ENCODE measurements at regions not wholly inside any gene's neighbourhood (a gene's known extent, or its start where the extent isn't known, plus 50 kb on each side); places are given as distances from the start of the nearest gene placed in this dataset.
"Not testable (repeated sequence)": the region's sequence is repeated elsewhere in the genome, so short reads cannot be mapped to it uniquely, and the experiment has no call there.

DNA sequence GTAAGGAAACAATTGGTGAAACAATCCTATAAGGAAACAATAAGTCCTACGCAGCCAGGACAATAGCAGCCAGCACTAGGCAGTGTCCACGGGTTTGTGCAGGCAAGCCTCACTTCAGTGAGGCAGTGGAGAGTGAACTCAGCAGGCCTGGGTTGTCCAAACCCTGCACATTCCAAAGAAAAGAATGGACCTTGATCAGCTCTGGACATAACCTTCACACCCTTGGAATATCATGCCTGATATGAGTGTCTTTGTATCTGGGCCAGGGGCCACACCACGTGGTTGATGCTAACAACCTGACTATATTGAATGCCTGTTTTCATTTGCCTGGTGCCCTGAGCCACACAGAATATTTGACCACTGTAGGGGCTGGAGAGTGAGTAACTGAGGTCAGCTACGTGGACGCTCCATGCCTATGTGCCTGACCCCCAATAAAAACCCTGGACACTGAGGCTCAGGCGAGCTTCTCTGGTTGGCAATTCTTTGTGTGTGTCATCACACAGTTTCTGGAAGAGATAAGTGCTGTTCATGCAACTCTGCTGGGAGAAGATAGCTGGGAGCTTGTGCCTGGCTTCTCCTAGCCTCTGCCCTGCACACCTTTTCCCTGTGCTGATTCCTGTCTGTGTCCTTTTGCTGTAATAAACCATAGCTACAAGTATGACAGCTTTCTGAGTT, 81.4 kb upstream of the NCOR2 start:
- DNase-seq = no peak

DNA sequence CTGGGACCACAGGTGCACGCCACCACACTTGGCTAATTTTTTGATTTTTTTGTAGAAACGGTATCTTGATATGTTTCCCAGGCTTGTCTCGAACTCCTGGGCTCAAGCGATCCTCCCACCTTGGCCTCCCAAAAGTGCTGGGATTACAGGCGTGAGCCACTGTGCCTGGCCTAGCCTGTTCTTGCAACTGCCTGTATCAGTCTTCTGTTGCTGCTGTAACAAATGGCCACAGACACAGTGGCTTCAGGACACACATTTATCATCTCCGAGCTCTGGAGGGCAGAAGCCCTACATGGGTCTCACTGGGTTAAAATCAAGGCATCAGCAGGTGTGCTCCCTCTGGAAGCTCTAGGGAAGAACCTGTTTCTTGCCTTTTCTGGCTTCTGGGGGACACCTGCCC, 79.9 kb upstream of the NCOR2 start:
- DNase-seq = no peak

GRCh38 chr12:124646385-124647230, 79.2 kb upstream of the NCOR2 start:
- no peak for DNase-seq

- no peak for DNase-seq
These were observed 78.3 kb upstream of the NCOR2 start for GRCh38 chr12:124645530-124646244.

GRCh38 chr12:124643768-124644167, 76.4 kb upstream of the NCOR2 start:
- not testable (repeated sequence) for DNase-seq

DNA sequence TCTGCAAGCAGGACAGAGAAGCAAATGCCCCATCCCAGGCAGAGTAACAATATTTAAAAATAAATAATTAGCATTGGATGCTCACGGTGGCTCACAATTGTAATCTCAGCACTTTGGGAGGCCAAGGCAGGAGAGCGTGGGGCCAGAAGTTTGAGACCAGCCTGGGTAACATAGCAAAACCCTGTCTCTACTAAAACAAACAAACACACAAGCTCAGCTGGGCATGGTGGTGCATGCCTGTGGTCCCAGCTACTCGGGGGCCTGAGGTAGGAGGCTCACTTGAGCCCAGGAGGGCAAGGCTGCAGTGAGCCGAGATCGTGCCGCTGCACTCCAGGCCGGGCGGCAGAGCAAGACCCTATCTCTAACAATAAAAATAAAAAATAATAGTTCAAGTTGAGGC, 74.7 kb upstream of the NCOR2 start:
- no peak for DNase-seq

- no peak for DNase-seq
These were observed 74.2 kb upstream of the NCOR2 start for GRCh38 chr12:124641591-124641990.

DNA sequence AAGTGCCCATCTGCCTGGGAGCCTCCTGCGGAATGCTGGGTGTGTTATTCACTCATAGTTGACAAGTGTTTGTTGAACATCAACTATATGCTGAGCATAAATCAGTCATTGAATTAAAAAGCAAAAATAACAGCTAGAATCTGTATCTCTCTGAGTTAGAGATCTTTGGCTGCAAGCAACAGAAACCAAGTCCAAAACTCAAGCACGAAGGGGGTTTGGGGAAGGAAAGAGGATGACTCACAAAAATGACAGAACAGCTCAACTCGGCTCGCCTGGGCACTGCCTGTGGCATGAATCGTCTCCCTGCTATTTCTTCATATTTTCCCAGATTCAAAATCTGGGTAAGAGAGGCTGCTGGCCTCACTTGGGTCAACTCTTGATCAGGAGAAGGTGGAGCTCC, 72.6 kb upstream of the NCOR2 start:
- DNase-seq = peak; percentile 82

DNA sequence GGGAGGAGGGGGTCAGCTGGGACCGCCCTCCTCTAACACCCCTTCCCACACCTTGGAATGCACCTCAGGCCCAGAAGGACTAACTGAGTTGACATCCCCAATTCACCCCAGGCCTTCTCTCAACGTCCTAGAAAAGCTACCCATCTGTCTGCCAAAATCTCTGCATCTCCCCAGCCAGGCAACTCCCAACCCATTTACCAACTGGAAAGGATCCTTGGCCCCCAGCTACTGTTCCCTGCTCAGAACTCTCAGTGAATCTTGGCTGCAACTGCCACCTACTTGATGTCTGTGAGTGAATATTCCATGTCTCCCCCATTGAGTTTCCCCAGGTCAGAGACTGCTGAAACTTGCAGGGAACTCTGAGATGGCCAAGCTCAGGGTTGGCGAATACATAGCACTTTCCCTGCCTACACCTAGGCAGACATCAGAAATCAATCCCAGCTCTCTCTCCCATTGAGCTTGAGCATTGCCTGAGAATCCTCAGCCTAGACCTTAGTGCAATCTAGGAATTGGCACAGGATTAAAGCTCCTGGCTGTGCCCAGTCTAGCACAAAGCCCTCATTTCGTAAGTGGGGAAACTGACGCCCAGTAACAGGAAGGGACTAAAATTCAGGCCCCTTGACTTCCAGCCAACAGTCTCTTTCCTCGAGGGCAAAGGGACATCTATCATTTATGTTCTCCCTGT, 71.9 kb upstream of the NCOR2 start:
- no peak for DNase-seq

- no peak for DNase-seq
These were observed 70.2 kb upstream of the NCOR2 start for GRCh38 chr12:124637581-124637981.

DNA sequence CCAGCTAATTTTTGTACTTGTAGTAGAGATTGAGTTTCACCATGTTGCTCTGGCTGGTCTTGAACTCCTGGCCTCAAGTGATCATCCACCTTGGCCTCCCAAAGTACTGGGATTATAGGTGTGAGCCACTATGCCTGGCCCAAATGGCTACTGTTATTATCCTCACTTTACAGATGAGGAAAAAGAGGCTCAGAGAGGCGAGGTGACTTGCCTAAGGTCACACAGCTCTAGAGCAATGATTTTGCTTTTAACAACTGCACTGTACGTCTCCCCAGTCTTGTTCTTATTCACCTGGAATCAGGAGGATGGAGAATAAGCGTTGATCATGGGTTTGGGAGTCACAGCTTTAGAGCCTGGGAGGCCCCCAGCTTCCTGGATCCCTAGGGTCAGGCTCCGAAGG, 69.8 kb upstream of the NCOR2 start:
- DNase-seq = no peak

- peak; percentile 70 for DNase-seq
These were observed 68.9 kb upstream of the NCOR2 start for GRCh38 chr12:124636138-124636978.

DNA sequence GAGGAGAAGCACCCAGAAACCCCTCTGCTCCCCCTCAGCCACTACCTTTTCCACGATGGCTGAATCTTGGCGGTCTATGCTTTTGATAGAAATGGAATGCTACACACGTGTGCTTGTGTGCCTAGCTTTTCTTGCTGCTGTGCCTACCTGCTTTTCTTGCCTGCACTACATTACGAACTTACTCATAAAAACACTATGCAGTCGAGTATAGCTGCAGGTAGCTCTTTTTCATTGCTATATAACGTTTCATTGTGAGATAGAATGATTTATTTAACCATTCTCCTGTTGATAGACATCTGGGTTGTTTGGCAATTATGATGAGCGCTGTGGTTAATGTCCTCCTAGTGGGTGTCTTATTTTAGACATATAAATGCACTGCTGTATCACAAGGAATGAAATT, 67.9 kb upstream of the NCOR2 start:
- no peak for DNase-seq

DNA sequence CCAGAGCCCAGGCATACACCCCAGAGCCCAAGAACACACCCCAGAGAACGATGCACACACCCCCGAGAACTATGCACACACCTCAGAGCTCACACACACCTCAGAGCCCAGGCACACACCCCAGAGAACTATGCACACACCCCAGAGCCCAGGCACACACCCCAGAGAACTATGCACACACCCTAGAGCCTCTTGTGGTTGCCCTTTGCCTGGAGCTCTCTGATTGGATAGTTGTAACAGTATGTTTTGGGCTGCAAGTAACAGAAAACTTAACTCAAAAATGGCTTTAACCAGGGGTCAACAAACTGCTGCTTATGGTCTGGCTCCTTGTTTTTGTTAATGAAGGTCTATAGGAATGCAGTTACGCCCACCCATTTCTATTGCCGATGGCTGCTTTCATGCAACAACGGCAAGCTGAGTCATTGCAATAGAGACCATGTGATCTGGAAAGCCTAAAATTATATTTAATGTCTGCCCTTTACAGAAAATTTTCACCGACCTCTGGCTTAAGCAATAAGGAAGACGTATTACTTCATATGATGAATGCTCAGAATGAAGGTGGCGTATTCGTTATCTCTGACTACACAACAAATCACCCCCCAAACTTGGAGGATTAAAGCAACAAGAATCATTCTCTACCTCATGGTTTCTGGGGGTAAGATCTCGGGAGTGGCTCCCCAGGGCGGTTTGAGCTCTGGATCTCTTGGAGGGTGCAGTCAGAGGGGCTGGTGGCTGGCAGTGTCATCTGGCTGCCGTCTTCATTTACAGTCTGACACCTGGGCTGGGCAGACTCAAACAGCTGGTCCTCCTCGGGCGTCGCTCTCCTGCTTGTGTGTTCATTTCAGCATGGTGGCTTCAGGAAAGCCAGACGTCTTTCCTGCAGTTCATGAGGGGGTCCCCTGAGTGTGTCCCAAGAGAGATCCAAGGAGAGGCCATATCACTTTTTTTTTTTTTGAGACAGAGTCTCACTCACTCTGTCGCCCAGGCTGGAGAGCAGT, 66.3 kb upstream of the NCOR2 start:
- DNase-seq = peak; percentile 64

- no peak for DNase-seq
These were observed 65.1 kb upstream of the NCOR2 start for GRCh38 chr12:124632519-124632984.

DNA sequence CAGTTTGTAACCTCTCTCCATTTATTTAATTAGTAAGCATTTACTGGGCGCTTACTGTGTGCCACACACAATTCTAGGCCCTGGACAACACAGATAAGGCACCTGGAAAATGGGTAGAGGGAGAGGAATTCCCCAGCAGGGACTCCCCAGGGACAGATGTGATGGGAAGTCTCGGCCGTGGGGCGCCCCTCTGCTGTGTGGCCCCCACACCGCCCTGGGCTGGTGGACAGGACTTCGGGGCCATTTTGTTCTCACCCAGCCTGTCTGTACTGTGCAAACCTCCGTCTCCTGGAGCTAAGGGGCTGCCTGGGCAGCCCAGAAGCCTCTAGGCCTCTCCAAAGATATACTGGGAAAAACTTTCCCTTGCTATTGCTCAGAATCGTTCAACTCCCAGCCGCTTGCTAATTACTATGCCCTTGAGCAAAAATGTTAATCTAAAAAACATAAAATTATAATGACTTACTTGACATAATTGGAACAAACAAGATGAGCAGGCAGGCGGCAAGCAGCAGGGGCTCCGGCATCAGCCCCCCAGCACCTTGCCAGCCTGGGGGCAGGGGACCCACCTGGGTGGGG, 64.4 kb upstream of the NCOR2 start:
- no peak for DNase-seq

DNA sequence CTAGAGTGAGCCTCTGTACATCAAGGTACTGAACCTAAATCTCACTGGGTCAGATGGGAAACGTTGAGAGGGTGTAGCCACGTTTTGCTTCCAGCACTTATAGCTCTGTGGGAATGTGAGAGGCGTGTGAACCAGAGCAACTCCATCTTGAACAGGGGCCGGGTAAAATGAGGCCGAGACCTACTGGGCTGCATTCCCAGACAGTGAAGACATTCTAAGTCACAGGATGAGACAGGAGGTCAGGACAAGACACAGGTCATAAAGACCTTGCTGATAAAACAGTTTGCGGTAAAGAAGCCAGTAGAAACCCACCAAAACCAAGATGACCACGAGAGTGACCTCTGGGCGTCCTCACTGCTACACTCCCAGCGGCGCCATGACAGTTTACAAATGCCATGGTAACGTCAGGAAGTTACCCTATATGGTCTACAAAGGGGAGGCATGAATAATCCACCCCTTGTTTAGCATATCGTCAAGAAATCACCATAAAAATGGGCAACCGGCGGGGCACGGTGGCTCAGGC, 63.4 kb upstream of the NCOR2 start:
- DNase-seq = no peak

DNA sequence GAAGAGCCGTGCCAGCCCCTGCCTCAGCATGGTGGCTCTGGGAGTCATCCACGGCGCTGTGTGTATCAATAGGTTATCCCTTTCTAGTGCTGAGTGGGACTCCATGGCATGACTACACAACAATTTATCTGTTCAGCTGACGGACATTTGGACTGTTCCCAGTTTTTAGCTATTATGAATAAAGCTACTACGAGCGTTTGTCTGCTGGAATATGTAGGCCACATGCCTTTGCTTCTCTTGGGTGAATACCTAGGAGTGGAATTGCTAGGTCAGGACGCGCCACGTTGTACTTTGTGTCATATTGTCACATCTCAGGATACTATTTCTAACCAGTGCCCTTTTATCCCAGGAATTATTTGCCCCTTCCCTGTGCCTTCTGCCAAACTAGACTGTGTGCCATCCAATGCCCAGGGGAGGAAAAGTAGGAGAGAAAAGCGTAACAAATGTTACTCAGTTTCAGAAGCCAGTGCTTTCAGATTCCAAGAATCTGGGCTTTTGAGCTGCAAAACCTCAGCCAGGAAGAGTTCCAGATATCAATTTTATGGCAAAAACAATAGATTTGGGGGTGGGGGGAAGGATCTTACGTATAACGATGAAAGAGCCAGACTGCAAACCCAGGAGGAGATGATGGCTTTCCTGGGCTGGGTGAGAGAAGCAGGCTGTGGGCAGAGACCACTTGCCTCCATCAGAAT, 62.5 kb upstream of the NCOR2 start:
- DNase-seq = no peak

- no peak for DNase-seq
These were observed 61.7 kb upstream of the NCOR2 start for GRCh38 chr12:124629117-124629516.

GRCh38 chr12:124627956-124628355, 60.5 kb upstream of the NCOR2 start:
- no peak for DNase-seq
